Muscle layer of colon (tissue), 2 donors: ENCODE measurements at regions not wholly inside any gene's neighbourhood (a gene's known extent, or its start where the extent isn't known, plus 50 kb on each side); places are given as distances from the start of the nearest gene placed in this dataset.

Source experiments
- H3K27ac ChIP-seq: one replicate; pipeline ENCODE4 v1.7.0; 2013; ENCODE audit warnings: low read depth, mild to moderate bottlenecking, low read length, moderate library complexity
- H3K27me3 ChIP-seq, 2 donors: one replicate each; pipeline ENCODE4 v1.7.0; 2013; ENCODE audit warnings: low read length in 2 of 2, mild to moderate bottlenecking in 2 of 2; ENCODE audit not compliant: insufficient read depth in 2 of 2, control insufficient read depth in 1 of 2
- H3K36me3 ChIP-seq: one replicate; pipeline ENCODE4 v1.7.0; 2013; ENCODE audit warnings: mild to moderate bottlenecking, low read length; ENCODE audit not compliant: insufficient read depth
- H3K4me1 ChIP-seq: one replicate; pipeline ENCODE4 v1.7.0; 2013; ENCODE audit warnings: mild to moderate bottlenecking, low read length; ENCODE audit not compliant: insufficient read depth
- H3K4me3 ChIP-seq, 2 donors: one replicate each; pipeline ENCODE4 v1.7.0; 2013; ENCODE audit warnings: low read length in 2 of 2, low read depth in 1 of 2, mild to moderate bottlenecking in 1 of 2, moderate library complexity in 1 of 2
- H3K9ac ChIP-seq: one replicate; pipeline ENCODE4 v1.7.0; 2013; ENCODE audit warnings: low read length
- H3K9me3 ChIP-seq: one replicate; pipeline ENCODE4 v1.7.0; 2013; ENCODE audit warnings: mild to moderate bottlenecking, low read length
- donor health status: abdominal sarcoma.
- donor health status: Adenocarcinoma of cecum.

DNA sequence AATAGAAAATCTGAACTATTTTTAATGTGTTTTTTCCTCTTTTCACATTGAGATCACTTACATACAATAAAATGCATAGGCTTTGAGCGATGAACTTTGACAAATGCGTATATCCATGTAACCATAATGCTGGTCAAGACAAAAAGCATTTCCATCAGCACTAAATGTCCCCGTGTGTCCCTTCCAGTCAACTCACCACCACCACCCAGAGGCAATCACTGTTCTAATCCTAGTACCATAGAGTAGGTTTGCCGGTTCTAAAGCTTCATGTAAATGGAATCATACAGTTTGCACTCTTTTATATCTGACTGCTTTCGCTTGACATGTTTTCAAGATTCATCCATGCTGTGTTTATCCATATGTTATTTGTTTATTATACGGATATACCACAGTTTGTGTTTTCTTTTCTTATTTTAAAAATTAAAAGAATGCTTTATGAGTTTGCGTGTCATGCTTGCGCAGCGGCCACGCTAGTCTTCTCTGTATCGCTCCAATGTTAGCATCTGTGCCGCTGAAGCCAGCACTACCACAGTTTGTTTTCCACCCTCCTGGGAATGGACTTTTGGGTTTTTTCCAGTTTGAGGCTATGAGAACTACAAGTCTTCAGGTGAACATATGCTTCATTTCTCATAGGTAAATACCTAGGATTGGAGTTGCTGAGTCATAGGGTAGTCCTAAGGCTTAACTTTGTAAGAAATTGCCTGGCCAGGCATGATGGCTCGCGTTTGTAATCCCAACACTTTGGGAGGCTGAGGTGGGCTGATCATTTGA, 197.5 kb upstream of the CHAC2 start:
- Histone ChIP-seq H3K36me3 (no peaks in the 10 kb centered on the region), H3K9me3 (no peaks in the 10 kb centered on the region), H3K27ac (no peak overlapping the region), H3K4me3 (no peak overlapping the region), H3K4me1 (no peaks in the 10 kb centered on the region), H3K27me3 (no peaks in the 10 kb centered on the region), H3K9ac (no peak overlapping the region)

DNA sequence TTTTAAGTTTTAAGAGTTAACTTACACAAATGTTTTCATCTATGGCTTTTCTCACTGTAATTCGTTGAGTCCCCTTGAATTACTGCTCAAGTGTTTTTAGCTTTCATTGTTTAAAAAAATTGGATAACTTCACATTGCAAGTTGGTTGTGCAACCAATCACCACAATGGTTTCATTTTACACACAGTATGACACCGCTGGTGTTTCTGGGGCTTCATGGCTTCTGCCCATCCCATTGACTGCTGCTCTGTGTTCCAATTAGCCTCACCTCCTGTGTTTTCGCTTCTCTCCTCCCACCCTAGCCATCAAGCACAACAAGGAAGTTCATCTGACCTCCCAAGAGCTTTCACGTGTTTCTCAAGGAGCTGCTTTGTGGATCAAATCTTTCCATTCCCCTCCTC, 199.1 kb upstream of the CHAC2 start:
- Histone ChIP-seq H3K36me3 (no peaks in the 10 kb centered on the region), H3K9me3 (no peaks in the 10 kb centered on the region), H3K4me1 (peaks cover 2% of the 10 kb centered on the region), H3K27me3 (no peaks in the 10 kb centered on the region), H3K9ac (no peak overlapping the region), H3K4me3 (no peak overlapping the region), H3K27ac (no peak overlapping the region)

- Histone ChIP-seq H3K9ac (no peak overlapping the region), H3K4me1 (peaks cover 5% of the 10 kb centered on the region), H3K27ac (no peak overlapping the region)
These were observed 200.5 kb upstream of the CHAC2 start for GRCh38 chr2:53567073-53567472.

GRCh38 chr2:53562407-53562806, 205.2 kb upstream of the CHAC2 start:
- Histone ChIP-seq H3K27ac (no peak overlapping the region), H3K27me3 (no peaks in the 10 kb centered on the region), H3K4me3 (no peak overlapping the region), H3K36me3 (no peaks in the 10 kb centered on the region), H3K9me3 (no peaks in the 10 kb centered on the region), H3K4me1 (peaks cover 5% of the 10 kb centered on the region), H3K9ac (no peak overlapping the region)

More at GRCh38 chr2:53567073-53567472, 200.5 kb upstream of the CHAC2 start:
- no peaks in the 10 kb centered on the region for H3K36me3 ChIP-seq
- no peaks in the 10 kb centered on the region for H3K9me3 ChIP-seq
- no peaks in the 10 kb centered on the region for H3K27me3 ChIP-seq
- no peak overlapping the region for H3K4me3 ChIP-seq

DNA sequence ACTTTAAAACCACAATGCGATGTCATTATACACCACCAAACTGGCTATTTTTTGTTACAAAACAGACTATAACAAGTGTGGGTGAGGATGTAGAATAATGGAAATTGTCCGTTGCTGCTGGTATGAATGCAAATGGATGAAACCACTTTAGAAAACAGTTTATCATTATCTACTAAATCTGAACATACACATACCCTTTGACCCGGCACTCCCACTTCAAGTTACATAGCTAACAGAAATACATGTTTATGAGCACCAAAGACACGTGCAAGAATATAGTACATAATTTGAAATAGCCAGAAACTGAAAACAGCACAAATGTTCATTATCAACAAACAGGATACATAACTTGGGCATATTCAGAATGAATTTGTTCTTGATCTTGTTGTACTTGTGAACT, 206.4 kb upstream of the CHAC2 start:
- Histone ChIP-seq H3K4me3 (no peak overlapping the region), H3K4me1 (peaks cover 5% of the 10 kb centered on the region), H3K9ac (no peak overlapping the region), H3K27ac (no peak overlapping the region), H3K9me3 (no peaks in the 10 kb centered on the region), H3K27me3 (no peaks in the 10 kb centered on the region), H3K36me3 (no peaks in the 10 kb centered on the region)

GRCh38 chr2:53559302-53559966, 208.2 kb upstream of the CHAC2 start:
- no peaks in the 10 kb centered on the region for H3K27me3 ChIP-seq
- no peak overlapping the region for H3K9ac ChIP-seq
- H3K4me3 ChIP-seq, result no peak overlapping the region
- H3K27ac ChIP-seq, result no peak overlapping the region
- H3K4me1 ChIP-seq, result peaks cover 5% of the 10 kb centered on the region
- no peaks in the 10 kb centered on the region for H3K9me3 ChIP-seq
- no peaks in the 10 kb centered on the region for H3K36me3 ChIP-seq

DNA sequence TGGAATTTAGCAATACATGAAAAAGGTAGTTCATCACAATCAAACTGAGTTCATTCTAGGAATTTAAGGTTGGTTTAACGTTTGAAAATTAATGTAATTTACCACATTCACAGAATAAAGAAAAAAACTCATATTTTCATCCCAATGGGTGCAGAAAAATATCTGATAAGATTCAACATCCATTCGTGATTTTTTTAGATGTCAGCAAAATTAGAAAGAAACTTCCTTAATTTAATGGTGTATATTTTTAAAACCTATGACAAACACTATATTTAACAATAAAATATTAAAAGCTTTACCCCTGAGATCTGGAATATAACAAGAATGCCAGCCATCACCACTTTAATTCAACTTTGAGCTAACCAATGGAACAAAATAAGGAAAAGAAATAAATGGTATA, 208.7 kb upstream of the CHAC2 start:
- Histone ChIP-seq H3K4me3 (no peak overlapping the region), H3K36me3 (no peaks in the 10 kb centered on the region), H3K27me3 (no peaks in the 10 kb centered on the region), H3K4me1 (peaks cover 5% of the 10 kb centered on the region), H3K27ac (no peak overlapping the region), H3K9me3 (no peaks in the 10 kb centered on the region), H3K9ac (no peak overlapping the region)

DNA sequence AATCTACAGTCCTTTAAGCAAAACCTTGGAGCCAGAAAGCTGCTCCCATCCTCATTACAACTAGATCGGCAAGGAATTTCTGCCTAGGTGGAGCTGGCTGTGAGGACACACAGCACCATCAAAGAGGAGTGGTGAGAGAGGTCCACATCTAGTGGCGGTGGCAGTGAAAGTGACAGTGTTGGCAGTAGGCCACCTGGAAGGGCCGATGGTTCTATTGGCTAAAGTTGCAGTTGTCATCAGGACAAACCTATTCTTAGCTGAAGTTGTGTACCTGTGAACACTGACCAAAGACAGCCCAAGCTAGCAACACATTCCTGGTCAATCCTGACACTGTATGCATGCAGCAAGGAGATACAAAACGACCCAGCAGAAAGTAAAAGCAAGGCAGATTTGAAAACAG, 218.1 kb upstream of the CHAC2 start:
- Histone ChIP-seq H3K36me3 (no peaks in the 10 kb centered on the region), H3K27ac (no peak overlapping the region), H3K4me3 (no peak overlapping the region), H3K27me3 (no peaks in the 10 kb centered on the region), H3K9ac (no peak overlapping the region), H3K4me1 (no peaks in the 10 kb centered on the region), H3K9me3 (no peaks in the 10 kb centered on the region)

DNA sequence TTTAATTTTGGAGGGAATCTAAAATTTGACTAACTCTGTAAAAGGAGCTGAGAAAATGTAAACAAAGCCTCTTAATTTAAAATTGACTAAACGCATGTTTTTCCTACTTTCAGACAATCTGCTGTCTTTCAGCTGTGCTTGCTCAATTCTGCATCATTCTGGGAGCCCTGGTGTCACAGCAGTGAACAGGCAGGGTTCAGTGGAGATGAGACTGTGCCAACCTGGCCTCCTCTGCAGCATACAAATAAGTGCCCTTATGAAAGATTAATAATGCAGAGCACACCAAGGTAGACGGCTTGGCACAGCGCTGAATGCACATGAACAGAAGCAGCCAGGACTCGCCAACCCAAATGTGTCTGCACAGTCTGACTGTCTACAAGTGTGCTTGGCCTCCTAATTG, 222.0 kb upstream of the CHAC2 start:
- Histone ChIP-seq H3K4me3 (no peak overlapping the region), H3K27ac (no peak overlapping the region), H3K27me3 (no peaks in the 10 kb centered on the region), H3K9ac (no peak overlapping the region), H3K4me1 (no peaks in the 10 kb centered on the region), H3K36me3 (no peaks in the 10 kb centered on the region), H3K9me3 (peaks cover 4% of the 10 kb centered on the region)

GRCh38 chr2:53544871-53545558, 222.6 kb upstream of the CHAC2 start:
- no peak overlapping the region for H3K9ac ChIP-seq
- no peaks in the 10 kb centered on the region for H3K27me3 ChIP-seq
- peaks cover 4% of the 10 kb centered on the region for H3K9me3 ChIP-seq
- no peaks in the 10 kb centered on the region for H3K4me1 ChIP-seq
- H3K36me3 ChIP-seq, result no peaks in the 10 kb centered on the region
- H3K27ac ChIP-seq, result no peak overlapping the region
- no peak overlapping the region for H3K4me3 ChIP-seq

DNA sequence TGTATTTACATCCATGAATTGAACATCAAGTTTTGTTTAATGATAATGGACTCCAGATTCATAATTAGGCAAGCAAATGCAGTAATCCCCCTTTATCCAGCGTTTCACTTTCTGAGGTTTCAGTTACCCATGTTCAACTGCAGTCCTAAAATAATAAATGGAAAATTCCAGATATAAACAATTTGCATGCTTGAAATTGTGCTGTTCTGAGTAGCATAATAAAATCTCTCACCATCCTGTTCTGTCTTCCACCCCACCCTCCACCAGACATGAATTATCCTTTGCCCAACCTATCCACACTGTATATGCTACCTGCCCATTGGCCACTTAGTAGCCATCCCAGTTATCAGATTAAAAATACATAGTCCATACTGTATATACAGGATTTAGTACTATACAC, 224.5 kb upstream of the CHAC2 start:
- no peak overlapping the region for H3K27ac ChIP-seq
- peaks cover 4% of the 10 kb centered on the region for H3K9me3 ChIP-seq
- H3K36me3 ChIP-seq, result no peaks in the 10 kb centered on the region
- no peak overlapping the region for H3K9ac ChIP-seq
- H3K27me3 ChIP-seq, result no peaks in the 10 kb centered on the region
- no peak overlapping the region for H3K4me3 ChIP-seq
- no peaks in the 10 kb centered on the region for H3K4me1 ChIP-seq
